HCT116 (cell line): ENCODE measurements at regions not wholly inside any gene's neighbourhood (a gene's known extent, or its start where the extent isn't known, plus 50 kb on each side); places are given as distances from the start of the nearest gene placed in this dataset.

Experiments
- ATAC-seq: fragments of 200-7000 bp; cut with Tn5 transposase; 2 replicates; pipeline ENCODE4 v1.9.1; 2020; ENCODE audit warnings: mild to moderate bottlenecking, moderate library complexity
- BruUV-seq: library from RNA; stranded (reverse); fragments of 400-500 nt; replicated peaks from 2 replicates; lab custom pipeline; 2021; lab: Mats Ljungman, UMichigan
- CTCF ChIA-PET: fragments of 300-600 bp; sonication (Branson Sonifier 250); formaldehyde crosslinking; loops from one replicate; lab custom pipeline; 2021; ENCODE audit warnings: antibody characterized with exemption; lab: Charles Lee
- POLR2A ChIA-PET: fragments of 300-600, 350-600 bp; sonication (Branson Sonifier 250); formaldehyde crosslinking; loops from one replicate; lab custom pipeline; 2021; ENCODE audit warnings: antibody characterized with exemption; lab: Charles Lee
- RAD21 ChIA-PET, 2 experiments: fragments of 300-600 bp; sonication (Branson Sonifier 250); formaldehyde crosslinking; loops; one replicate each; lab custom pipeline; 2023; ENCODE audit warnings: low total read pairs in 2 of 2; ENCODE audit not compliant: uncharacterized antibody in 2 of 2, unreplicated experiment in 2 of 2, low non-redundant PET in 1 of 2; lab: Charles Lee
- DNase-seq: peaks from one replicate; pipeline ENCODE4 v3.0.0-alpha.2; 2010; ENCODE audit warnings: low read depth, low spot score
- H2AFZ ChIP-seq: fragments of 200-600 bp; shearing (Covaris generic), sonication (generic); 2 replicates; pipeline ENCODE4 v1.6.1; 2017; ENCODE audit warnings: low read depth, mixed run types, mixed read lengths, antibody characterized with exemption, low read length; ENCODE audit not compliant: poor library complexity, severe bottlenecking
- H3K27ac ChIP-seq: 2 replicates; pipeline ENCODE4 v1.5.1; 2012; ENCODE audit warnings: low read depth, low read length
- H3K27me3 ChIP-seq: fragments of 200-600 bp; sonication (generic); 2 replicates; pipeline ENCODE4 v1.6.1; 2016; ENCODE audit warnings: mixed run types, low read length, mixed read lengths; ENCODE audit not compliant: insufficient read depth
- H3K36me3 ChIP-seq, 2 experiments: fragments of 200-500 bp in 1 of 2; fragments of 200-600 bp in 1 of 2; sonication (Bioruptor generic) in 1 of 2; sonication (generic) in 1 of 2; 2 replicates each; pipeline versions ENCODE4 v1.5.1 to v1.6.1; 2014 to 2016; ENCODE audit warnings: low read length in 2 of 2, inconsistent platforms in 1 of 2, mixed read lengths in 1 of 2, mixed run types in 1 of 2; ENCODE audit not compliant: insufficient read depth in 2 of 2, control insufficient read depth in 1 of 2
- H3K4me1 ChIP-seq, 2 experiments: fragments of 200-600 bp in 1 of 2; sonication (generic) in 1 of 2; 2 replicates each; pipeline versions ENCODE4 v1.5.1 to v1.6.1; 2012 to 2017; ENCODE audit warnings: low read length in 2 of 2, inconsistent platforms in 1 of 2, mild to moderate bottlenecking in 1 of 2, mixed read lengths in 1 of 2, mixed run types in 1 of 2, moderate library complexity in 1 of 2; ENCODE audit not compliant: insufficient read depth in 2 of 2, control insufficient read depth in 1 of 2
- H3K4me2 ChIP-seq: fragments of 200-600 bp; sonication (generic); 2 replicates; pipeline ENCODE4 v1.6.1; 2017; ENCODE audit warnings: mixed run types, low read length, mixed read lengths
- H3K4me3 ChIP-seq, 2 experiments: fragments of 200-600 bp in 1 of 2; sonication (generic) in 1 of 2; replicated peaks in 1 of 2; 2 replicates each; pipeline ENCODE4 v1.5.1; 2011 to 2016; ENCODE audit warnings: low read length in 2 of 2, control low read depth in 1 of 2, low read depth in 1 of 2, mild to moderate bottlenecking in 1 of 2, mixed read lengths in 1 of 2, mixed run types in 1 of 2
- H3K79me2 ChIP-seq: fragments of 200-600 bp; sonication (generic); 2 replicates; pipeline ENCODE4 v1.6.1; 2017; ENCODE audit warnings: mild to moderate bottlenecking, mixed run types, low read length, moderate library complexity, mixed read lengths; ENCODE audit not compliant: insufficient read depth
- H3K9ac ChIP-seq: fragments of 200-600 bp; sonication (generic); 2 replicates; pipeline ENCODE4 v1.6.1; 2016; ENCODE audit warnings: low read length, mixed read lengths
- H3K9me2 ChIP-seq: fragments of 200-600 bp; sonication (generic), shearing (Covaris generic); 2 replicates; pipeline ENCODE4 v1.6.1; 2017; ENCODE audit warnings: mixed run types, mild to moderate bottlenecking, moderate library complexity; ENCODE audit not compliant: insufficient read depth
- H3K9me3 ChIP-seq, 2 experiments: fragments of 200-500 bp in 1 of 2; fragments of 200-600 bp in 1 of 2; sonication (Bioruptor generic) in 1 of 2; sonication (generic) in 1 of 2; 2 replicates each; pipeline ENCODE4 v1.6.1; 2014 to 2017; ENCODE audit warnings: low read length in 2 of 2, mixed read lengths in 2 of 2, inconsistent platforms in 1 of 2, low read depth in 1 of 2, mild to moderate bottlenecking in 1 of 2, mixed run types in 1 of 2, moderate library complexity in 1 of 2; ENCODE audit not compliant: control insufficient read depth in 1 of 2, insufficient read depth in 1 of 2
- H4K20me1 ChIP-seq: fragments of 200-600 bp; sonication (generic), shearing (Covaris generic); 2 replicates; pipeline ENCODE4 v1.6.1; 2017; ENCODE audit warnings: mixed run types, mild to moderate bottlenecking, moderate library complexity; ENCODE audit not compliant: insufficient read depth
- EGR1 ChIP-seq: IDR thresholded peaks from 2 replicates; pipeline ENCODE4 v1.6.1; 2012; ENCODE audit warnings: low read depth
- FOSL1 ChIP-seq: IDR thresholded peaks from 2 replicates; pipeline ENCODE4 v1.6.1; 2012; ENCODE audit warnings: low read depth
- JUND ChIP-seq: IDR thresholded peaks from 2 replicates; pipeline ENCODE4 v1.6.1; 2012
- RAD21 ChIP-seq: IDR thresholded peaks from 2 replicates; pipeline ENCODE4 v1.6.1; 2012; ENCODE audit warnings: low read depth, mild to moderate bottlenecking
- SP1 ChIP-seq: IDR thresholded peaks from 2 replicates; pipeline ENCODE4 v1.6.1; 2012; ENCODE audit warnings: low read depth
- TCF7L2 ChIP-seq: IDR thresholded peaks from 2 replicates; pipeline ENCODE4 v1.7.0; 2011; ENCODE audit warnings: borderline replicate concordance, inconsistent platforms; ENCODE audit not compliant: insufficient read depth, insufficient read length; ENCODE audit errors: extremely low read depth
- ZNF274 ChIP-seq: fragments of 200-500 bp; sonication (Bioruptor generic); IDR thresholded peaks from 2 replicates; pipeline ENCODE4 v1.6.1; 2014; ENCODE audit warnings: mild to moderate bottlenecking, low read depth, low read length, inconsistent platforms
- intact Hi-C: fragments of 100-400 bp; cut with micrococcal nuclease; formaldehyde crosslinking; loops from 2 replicates; pipeline ENCODE4 v1.10.0; 2022

- no peaks in the 10 kb centered on the region for H3K79me2 ChIP-seq
- RAD21 ChIA-PET, result no interaction called here
- BruUV-seq, result no TSS peak
- TF ChIP-seq FOSL1, result peak; percentile 66
- TF ChIP-seq JUND, result peak; percentile 49
- TF ChIP-seq EGR1, result no peak
- peak; percentile 34; the same call in 1 of the 2 replicates for TF ChIP-seq SP1
- no peak for TF ChIP-seq RAD21
- no peak for TF ChIP-seq ZNF274
- TF ChIP-seq, all 23 proteins: peak for 3
- no peaks in the 10 kb centered on the region for H3K36me3 ChIP-seq
- no peaks in the 10 kb centered on the region for H3K27me3 ChIP-seq
- H3K4me2 ChIP-seq, result peak overlapping the region; percentile 71
- H4K20me1 ChIP-seq, result no peaks in the 10 kb centered on the region
- peak overlapping the region; percentile 24 for H3K9ac ChIP-seq
- H3K9me2 ChIP-seq, result no peaks in the 10 kb centered on the region
- peaks cover 13 to 30% of the 10 kb centered on the region in 2 experiments for H3K4me1 ChIP-seq
- CTCF ChIA-PET, result no interaction called here
- DNase-seq (peak; percentile 13), ATAC-seq (peak; percentile 84)
- H2AFZ ChIP-seq, result no peak overlapping the region
- H3K27ac ChIP-seq, result peak overlapping the region; percentile 51; the same call in 1 of the 2 replicates
- H3K9me3 ChIP-seq, result no peaks in the 10 kb centered on the region
- POLR2A ChIA-PET, result no interaction called here
- intact Hi-C loops, result no loop called here
- peak overlapping the region in 1 of 2 experiments; percentile 19; a peak in 1 of 4 replicates for H3K4me3 ChIP-seq
These were observed 569.5 kb downstream of the PSAT1 start for GRCh38 chr9:78866207-78867132.

GRCh38 chr9:78871086-78871451 is 574.1 kb downstream of the PSAT1 start:
- Histone ChIP-seq H3K9ac (0 out of 2 replicates have a peak overlapping the region, but pooled peaks have one; percentile 17), H3K4me1 (peaks cover 28 to 35% of the 10 kb centered on the region in 2 experiments), H3K79me2 (no peaks in the 10 kb centered on the region), H3K9me3 (no peaks in the 10 kb centered on the region), H2AFZ (no peak overlapping the region), H3K4me2 (peak overlapping the region; percentile 65), H3K27me3 (no peaks in the 10 kb centered on the region), H3K9me2 (no peaks in the 10 kb centered on the region), H3K36me3 (no peaks in the 10 kb centered on the region), H4K20me1 (no peaks in the 10 kb centered on the region), H3K27ac (peak overlapping the region; percentile 80; the same call in 1 of the 2 replicates), H3K4me3 (no peak overlapping the region)
- CTCF ChIA-PET, result no interaction called here
- POLR2A ChIA-PET, result no interaction called here
- TF ChIP-seq TCF7L2, result no peak
- TF ChIP-seq EGR1, result no peak
- no peak for TF ChIP-seq ZNF274
- BruUV-seq, result no TSS peak
- RAD21 ChIA-PET, result no interaction called here
- intact Hi-C loops, result no loop called here
- ATAC-seq, result no peak
- DNase-seq, result no peak
